ENCODE measurements at regions not wholly inside any gene's neighbourhood (a gene's known extent, or its start where the extent isn't known, plus 50 kb on each side); places are given as distances from the start of the nearest gene placed in this dataset.
A peak's percentile ranks its signal among the peaks of the same experiment; 100 is the strongest.
"Not testable (repeated sequence)": the region's sequence is repeated elsewhere in the genome, so short reads cannot be mapped to it uniquely, and the experiment has no call there.

DNA sequence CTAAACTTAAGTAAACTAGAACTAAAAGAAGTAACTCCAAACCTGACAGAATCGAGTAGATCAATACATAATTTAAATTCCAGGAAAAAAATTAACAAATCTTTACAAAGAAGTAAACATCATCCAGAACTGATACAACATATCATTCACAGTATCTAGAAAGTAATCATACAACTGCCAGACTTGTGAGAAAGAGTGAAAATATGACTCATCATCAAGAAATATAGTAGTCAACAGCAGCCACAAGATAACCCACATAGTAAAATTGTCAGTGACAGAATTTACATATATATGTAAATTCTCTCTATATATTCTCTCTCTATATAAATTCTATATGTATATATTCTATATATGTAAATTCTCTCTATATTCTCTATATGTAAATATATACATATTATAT is 242.8 kb upstream of the RGS17 start:
- no peak for DNase-seq

DNA sequence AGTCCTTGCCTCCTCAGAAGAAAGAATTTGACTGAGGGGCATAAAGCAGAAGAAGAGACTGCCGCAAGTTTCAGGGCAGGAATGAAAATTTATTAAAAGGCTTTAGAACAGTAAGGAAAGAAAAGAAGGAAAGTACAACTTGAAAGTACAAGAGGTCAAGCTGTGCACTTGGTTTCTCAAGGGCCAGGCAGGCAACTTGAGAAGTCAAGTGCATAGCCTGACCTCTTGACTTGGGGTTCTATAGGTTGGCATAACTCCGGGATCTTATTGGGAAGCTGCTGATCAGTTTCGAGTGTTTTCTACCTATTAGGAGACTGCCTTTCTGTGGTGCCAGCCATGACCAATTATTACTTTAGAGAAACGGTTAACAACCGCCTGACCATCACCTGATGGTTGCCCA is 237.0 kb upstream of the RGS17 start:
- DNase-seq = no peak

DNA sequence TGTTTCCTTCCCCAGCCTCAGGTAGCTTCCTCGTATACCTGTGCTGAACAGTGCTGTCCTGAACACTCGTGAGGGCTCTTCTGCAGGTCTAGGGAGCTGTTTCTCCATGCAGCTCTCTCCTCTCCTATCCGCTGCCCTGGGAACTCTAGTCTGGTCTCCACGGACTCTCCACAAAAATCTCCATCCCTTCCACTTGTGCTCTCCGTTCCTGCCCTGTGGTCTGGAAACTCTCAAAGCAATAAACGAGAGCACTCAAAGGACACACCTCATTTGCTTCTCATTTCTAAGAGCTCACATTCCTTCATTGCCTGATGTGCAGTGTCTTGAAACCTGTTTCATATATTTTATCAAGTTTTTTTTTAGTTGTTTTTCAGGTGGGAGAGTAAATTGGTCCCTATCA is 235.9 kb upstream of the RGS17 start:
- no peak for DNase-seq

DNA sequence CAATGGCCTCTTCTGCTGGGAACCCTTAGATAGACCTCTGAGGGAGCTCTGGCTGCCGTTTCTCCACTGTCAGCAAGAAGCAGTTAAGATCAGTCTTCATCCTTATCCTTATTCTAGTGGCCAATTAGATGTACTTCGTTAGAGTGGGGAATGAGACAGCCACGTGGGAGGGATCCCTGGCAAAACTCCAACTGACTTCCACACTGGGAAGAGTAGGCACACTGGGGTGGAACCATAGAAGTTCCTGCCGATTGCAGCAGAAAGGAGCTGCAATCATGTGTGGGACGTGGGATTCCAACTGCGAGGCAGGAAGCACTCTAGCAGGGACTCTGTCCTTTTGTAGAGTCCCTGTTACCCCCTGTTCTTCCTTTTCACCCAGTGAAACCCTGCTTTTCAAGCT is 226.3 kb upstream of the RGS17 start:
- DNase-seq = no peak

- no peak for DNase-seq
Measured at GRCh38 chr6:153340568-153340967, 209.5 kb upstream of the RGS17 start.

DNA sequence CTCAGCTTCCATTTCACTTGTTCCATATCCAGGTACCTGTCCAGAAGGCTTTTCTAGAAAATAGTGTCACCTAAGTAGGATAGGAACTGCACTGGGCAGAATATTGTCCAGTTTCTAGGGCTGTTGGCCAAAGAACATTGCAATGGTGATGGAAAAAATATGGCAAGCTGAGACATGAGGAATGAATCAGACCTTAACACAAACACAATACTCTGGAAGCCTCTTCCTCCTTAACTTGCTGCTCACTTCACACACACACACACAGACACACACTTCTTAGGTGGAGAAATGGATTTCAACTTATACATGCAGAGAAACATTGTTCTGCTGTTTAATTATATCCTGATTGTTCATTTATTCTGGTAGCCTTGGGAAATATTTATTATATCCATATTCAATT is 203.0 kb upstream of the RGS17 start:
- DNase-seq = no peak

- DNase-seq = not testable (repeated sequence)
Measured at GRCh38 chr6:153331221-153331620, 200.1 kb upstream of the RGS17 start.

DNA sequence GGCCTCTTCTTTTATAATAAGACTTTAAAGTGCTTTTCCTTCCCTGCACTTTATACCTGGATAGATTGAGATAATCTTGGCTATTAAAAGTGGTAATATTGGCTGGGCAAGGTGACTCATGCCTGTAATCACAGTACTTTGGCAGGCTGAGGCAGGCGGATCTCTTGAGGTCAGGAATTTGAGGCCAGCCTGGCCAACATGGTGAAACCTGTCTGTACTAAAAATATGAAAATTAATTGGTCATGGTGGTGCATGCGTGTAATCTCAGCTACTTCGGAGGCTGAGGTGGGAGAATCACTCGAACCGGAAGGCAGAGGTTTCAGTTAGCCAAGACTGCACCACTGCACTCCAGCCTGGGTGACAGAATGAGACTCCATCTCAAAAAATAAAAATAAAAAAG is 197.1 kb upstream of the RGS17 start:
- DNase-seq = no peak

GRCh38 chr6:153325661-153326060 is 194.6 kb upstream of the RGS17 start:
- no peak for DNase-seq

- peak; percentile 66 for DNase-seq
Measured at GRCh38 chr6:153312634-153313033, 181.6 kb upstream of the RGS17 start.

DNA sequence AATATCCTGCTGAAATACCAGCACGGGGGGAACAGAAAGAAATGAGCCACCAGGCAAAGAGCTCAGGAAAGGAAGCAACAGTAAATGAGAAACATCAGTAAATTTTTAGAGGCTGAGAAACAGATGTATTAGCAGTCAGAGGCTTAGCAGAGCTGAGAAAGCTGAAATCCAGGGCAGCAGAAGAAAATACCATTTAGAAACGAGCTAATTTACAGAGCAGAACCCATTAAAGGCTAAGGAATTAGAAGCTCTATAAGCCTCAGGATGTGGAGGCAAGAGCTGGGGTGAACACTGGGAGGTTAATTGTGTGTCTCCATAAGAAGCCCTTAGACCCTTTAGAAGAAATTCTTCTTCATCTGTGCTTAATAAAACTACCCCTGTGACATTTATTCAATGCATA is 178.6 kb upstream of the RGS17 start:
- DNase-seq = no peak

DNA sequence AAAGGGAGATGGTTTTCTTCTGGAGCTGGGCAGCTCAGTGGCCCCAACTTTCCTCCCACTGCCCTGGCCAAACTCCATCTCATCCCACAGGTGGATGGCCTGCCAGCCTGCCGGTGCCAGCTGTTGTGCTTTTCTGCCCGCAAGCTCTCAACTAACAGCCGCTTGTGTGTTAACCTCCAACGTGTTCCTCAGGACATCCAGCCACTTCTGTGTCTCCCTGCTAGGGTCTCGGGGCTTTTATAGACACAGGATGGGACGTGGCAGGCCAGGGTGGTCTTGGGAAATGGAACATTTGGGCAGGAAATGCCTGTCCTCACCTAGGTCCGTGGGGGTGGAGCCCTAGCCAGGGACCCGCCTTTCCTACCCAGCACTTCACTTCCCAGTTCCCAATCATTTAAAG is 171.1 kb upstream of the RGS17 start:
- DNase-seq = no peak

- DNase-seq = no peak
Measured at GRCh38 chr6:153301602-153302001, 170.5 kb upstream of the RGS17 start.

DNA sequence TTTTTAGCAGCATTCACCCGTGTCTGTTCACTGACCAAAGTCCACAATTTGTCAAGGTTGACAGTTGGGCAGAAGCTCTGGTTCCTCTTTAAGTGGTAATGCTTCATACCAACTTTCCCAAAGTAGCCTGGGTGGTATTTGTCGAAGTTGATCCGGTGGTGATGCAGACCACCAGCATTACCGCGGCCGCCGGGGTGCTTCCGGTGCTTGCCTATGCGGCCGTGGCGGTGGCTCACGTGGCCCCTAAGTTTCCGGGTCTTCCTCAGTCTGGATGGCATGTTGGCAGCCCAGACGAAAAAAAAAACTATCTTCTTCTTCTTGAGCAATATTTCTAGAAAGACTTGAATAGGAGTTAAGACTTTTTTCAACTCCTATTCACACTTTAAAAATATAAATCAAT is 151.4 kb upstream of the RGS17 start:
- not testable (repeated sequence) for DNase-seq

DNA sequence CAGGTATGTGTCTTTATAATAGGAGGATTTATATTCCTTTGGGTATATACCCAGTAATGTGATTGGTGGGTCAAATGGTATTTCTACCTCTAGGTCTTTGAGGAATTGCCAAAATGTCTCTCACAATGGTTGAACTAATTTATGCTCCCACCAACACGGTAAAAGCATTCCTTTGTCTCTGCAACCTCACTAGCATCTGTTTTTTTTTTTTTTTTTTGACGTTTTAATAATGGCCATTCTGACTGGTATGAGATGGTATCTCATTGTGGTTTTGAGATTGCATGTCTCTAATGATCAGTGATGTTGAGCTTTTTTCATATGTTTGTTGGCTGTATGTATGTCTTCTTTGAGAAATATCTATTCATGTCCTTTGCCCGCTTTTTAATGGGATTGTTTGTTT is 144.9 kb upstream of the RGS17 start:
- no peak for DNase-seq

DNA sequence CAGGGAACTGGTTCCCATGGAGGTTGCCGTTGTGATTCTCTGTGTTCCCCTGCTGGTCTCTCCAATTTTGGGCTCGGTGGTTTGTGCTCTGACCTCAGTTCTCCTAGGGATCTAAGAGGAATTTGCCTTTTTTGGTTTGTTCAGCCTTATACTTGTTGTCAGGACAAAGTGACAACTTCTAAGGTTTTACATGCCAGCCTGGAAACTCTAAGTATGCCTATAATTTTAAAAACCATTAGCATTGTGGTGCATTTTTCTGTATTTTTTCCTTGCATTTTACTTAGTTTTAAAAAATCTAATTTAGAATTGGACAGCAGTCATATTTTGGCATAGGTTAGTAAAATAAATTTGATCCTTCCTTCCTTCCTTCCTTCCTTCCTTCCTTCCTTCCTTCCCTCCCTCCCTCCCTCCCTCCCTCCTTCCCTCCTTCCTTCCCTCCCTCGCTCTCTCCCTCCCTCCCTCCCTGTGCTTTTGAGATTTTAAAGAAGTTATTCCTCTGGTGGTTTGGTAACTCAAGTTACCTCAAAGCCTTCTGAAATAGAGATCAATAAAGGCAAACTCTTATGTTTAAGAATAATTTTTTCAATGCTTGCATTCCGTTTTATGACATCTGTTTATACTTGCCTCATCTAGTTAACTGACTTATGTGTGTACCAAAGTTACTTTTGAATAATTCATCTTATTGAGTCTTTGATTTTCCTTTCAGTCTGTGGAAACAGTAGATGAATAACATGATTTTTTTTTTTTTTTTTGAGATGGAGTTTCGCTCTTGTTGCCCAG is 141.3 kb upstream of the RGS17 start:
- no peak for DNase-seq

DNA sequence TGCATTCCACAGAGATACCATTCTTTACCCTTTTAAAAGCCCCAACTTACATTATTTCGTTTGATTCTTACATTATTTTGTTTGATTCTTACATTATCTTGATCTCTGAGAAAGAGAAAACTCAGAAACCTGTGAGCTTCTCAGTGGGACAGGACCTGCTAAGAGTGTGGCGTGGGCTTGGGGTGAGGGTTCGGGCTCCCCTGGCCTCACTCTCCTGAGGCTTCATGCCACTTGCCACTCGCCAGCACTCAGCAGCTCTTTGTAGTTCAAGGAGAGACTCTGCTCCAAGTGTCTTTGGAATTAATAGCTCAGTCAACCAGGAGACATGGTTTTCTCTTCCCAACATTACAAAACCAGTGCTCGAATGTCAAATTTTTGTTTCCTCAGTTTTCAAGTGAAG is 132.4 kb upstream of the RGS17 start:
- DNase-seq = no peak

DNA sequence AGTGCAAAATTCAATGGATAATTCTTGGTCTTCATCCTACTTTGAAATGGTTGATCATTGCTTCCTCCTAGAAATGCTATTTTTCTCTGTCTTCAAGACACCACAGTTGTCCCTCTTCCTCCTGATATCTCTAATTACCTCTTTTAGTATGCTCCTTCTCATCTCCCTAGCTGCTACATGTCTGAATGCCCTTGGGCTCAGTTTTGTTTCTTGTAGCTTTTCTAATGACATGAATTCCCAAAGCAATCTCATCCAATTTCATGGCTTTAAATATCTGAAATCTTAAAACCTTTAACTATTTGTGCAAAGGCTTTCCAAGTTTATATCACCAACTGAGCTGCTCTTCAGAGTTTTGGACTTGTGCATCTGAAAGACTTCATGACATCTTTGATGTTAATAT is 120.2 kb upstream of the RGS17 start:
- DNase-seq = no peak

DNA sequence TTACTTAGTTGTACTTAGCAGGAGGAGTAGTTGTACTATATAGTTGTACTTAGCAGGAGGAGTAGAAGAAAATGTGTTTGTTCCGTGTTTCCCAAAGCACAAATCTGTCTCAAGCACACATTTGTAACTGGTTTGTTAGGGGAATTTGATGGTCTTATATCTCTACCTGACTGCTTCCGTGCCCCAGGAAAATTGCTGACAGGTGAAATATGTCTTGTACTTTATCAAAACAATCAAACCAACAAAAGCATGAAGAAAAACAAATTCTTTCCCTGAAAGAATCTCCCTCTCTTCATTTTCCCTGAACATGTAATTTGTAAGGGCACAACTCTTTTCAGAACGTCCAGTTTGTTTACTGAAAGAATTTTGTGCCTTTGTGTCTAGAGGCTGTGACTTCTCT is 106.6 kb upstream of the RGS17 start:
- no peak for DNase-seq

DNA sequence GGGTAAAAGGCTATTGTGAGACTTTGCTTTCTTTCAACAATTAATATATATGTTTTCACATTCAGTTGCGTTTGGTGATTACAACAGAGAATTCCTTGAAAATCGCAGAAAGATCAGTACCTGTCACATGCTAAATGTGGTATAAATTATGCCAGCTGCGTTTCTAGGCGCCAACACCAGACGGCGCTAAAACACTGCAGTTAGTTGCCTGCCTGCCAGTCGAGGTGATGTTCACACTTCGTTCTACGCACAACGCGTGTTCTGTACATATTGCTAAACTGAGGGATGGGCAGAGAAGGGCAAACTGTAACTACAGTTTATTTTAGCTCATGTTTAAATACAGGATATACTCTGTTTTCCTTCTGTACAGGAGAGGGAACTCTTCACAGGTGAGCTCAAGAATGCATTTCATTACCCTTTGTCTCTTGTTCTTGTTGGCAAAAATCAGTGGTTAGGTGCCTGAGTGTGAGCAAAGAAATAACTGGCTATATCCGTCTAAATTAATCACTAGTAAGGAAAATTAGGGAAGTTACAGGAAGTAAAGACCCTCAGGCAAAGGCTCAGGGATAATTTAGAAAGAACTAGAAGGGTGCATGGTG is 100.1 kb upstream of the RGS17 start:
- no peak for DNase-seq

DNA sequence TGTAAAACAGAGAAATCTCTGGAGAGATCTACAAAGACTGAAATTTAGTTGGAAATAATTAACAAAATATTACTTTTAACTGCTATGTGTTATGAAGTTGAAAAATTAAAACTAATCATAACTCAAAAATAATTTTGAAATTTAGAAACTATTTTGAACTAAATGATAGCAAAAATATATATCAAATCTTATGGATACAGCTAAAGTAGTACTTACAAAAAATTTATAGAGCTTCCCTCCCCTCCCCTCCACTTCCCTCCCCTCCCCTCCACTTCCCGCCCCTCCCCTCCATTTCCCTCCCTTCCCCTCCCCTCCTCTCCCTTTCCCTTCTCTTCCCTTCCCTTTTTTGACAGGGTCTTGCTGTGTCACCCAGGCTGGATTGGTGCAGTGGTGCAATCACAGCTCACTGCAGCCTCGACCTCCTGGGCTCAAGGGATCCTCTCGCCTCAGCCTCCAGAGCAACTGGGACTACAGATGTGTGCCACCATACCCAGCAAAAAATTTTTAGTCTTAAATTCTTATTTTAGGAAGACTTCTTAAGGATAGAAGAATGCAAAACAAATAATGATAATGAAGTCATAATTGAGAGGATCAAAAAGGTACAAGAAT is 87.2 kb upstream of the RGS17 start:
- DNase-seq = no peak

DNA sequence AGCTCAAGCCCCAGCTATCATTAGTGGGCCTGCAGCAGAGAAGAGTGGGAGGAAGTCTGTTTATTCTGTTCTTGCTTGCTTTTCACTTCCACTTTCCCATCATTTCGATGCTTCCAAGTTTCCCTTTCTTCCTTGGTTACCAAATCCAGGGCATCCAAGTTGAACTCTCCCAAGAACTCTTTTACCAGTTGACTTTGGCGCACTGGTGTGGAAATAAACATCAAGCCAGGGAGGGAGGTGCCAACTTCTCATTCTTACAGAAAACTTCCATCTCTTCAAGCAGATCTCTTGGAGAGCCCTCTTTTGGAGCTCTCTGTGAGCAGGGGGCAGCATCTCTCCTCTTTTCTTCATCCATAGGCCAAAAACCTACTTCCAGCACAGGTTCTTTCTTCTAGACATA is 85.7 kb upstream of the RGS17 start:
- DNase-seq = no peak

DNA sequence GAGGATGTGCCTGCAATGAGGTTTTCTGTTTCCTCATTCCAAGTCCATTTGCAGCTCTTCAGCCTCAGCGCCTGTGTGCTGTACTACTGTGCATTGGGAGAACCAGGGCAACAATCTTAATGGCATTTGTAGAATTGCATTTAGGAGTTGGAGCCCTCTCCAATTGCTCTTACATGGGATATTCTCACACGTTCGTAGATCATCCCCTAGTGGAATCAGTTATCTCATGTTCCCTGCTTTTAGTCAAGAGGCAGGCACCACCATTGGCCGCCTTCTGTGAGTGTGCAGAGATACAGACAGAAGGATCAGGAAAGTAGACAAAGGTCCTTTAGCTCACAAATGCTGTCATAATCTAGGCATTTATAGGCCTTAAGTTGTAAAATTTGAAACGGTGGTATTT is 84.2 kb upstream of the RGS17 start:
- no peak for DNase-seq

GRCh38 chr6:153214436-153214835 is 83.4 kb upstream of the RGS17 start:
- no peak for DNase-seq

GRCh38 chr6:153210083-153210482 is 79.0 kb upstream of the RGS17 start:
- no peak for DNase-seq
